ENCODE measurements at regions not wholly inside any gene's neighbourhood (a gene's known extent, or its start where the extent isn't known, plus 50 kb on each side); places are given as distances from the start of the nearest gene placed in this dataset.

DNA sequence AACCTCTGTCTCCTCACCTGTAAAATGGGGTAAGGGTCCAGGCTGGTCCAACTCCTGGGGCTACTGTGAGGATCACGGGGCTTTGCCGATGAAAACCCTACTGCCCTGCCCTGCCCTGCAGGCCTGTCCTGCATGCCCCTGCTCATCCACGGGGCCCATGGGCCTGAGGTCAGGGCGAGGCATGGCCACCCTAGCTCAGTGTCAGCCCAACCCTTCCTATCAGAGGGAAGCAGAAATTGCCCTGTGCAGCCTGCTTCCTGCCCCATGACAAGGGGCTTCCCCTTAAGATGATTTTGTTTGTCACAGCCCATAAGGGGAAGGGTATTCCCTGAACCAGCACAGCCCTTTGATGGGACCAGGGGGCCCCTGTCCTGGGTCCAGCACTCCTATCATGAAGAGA lies 353.6 kb upstream of the ID2 start:
- no peaks in the 10 kb centered on the region for H3K79me2 ChIP-seq (replicated peaks; ENCODE audit: insufficient read depth, low read length)
- H3F3A ChIP-seq (ENCODE audit: insufficient read depth, low read length, poor library complexity, severe bottlenecking): no peaks in the 10 kb centered on the region
- TF ChIP-seq CTCF (IDR thresholded peaks at IDR 0.05; ENCODE audit: poor library complexity, severe bottlenecking) (no peak), RAD21 (conservative IDR thresholded peaks at IDR 0.05) (no peak), EP300 (conservative IDR thresholded peaks at IDR 0.05; ENCODE audit: poor library complexity, severe bottlenecking) (no peak), TAF1 (IDR thresholded peaks at IDR 0.05; ENCODE audit: low read depth) (no peak), MXI1 (conservative IDR thresholded peaks at IDR 0.05; ENCODE audit: poor library complexity, severe bottlenecking) (no peak), POLR2AphosphoS5 (IDR thresholded peaks at IDR 0.05) (no peak), SMC3 (conservative IDR thresholded peaks at IDR 0.05; ENCODE audit: poor library complexity) (no peak), REST (IDR thresholded peaks at IDR 0.05; ENCODE audit: borderline replicate concordance) (no peak), EZH2 (IDR thresholded peaks at IDR 0.05; ENCODE audit: borderline replicate concordance, insufficient read depth, low read length, poor library complexity, severe bottlenecking) (no peak)
- H3K4me3 ChIP-seq (ENCODE audit: low read length): no peak overlapping the region
- H3K9me2 ChIP-seq (ENCODE audit: insufficient read depth, low read length): no peaks in the 10 kb centered on the region
- H3K27me3 ChIP-seq (ENCODE audit: insufficient read depth, low read depth, low read length): no peaks in the 10 kb centered on the region
- H3K4me2 ChIP-seq (ENCODE audit: low read length): no peak overlapping the region
- no peaks in the 10 kb centered on the region for H3K36me3 ChIP-seq (ENCODE audit: insufficient read depth, low read length)
- no peak overlapping the region for H3K9ac ChIP-seq (ENCODE audit: low read length)
- H3K27ac ChIP-seq (ENCODE audit: low read length): no peak overlapping the region
- no peak overlapping the region for H2AFZ ChIP-seq (ENCODE audit: low read depth, low read length)
- H4K20me1 ChIP-seq (ENCODE audit: insufficient read depth): no peaks in the 10 kb centered on the region
- H3K9me3 ChIP-seq (ENCODE audit: low read length): no peaks in the 10 kb centered on the region

GRCh38 chr2:8329660-8330622 lies 351.9 kb upstream of the ID2 start:
- TF ChIP-seq POLR2AphosphoS5 (IDR thresholded peaks at IDR 0.05) (no peak), EP300 (conservative IDR thresholded peaks at IDR 0.05; ENCODE audit: poor library complexity, severe bottlenecking) (no peak), EZH2 (IDR thresholded peaks at IDR 0.05; ENCODE audit: borderline replicate concordance, insufficient read depth, low read length, poor library complexity, severe bottlenecking) (no peak), REST (IDR thresholded peaks at IDR 0.05; ENCODE audit: borderline replicate concordance) (no peak), RAD21 (conservative IDR thresholded peaks at IDR 0.05) (no peak), CTCF (IDR thresholded peaks at IDR 0.05; ENCODE audit: poor library complexity, severe bottlenecking) (no peak), TAF1 (IDR thresholded peaks at IDR 0.05; ENCODE audit: low read depth) (no peak), SMC3 (conservative IDR thresholded peaks at IDR 0.05; ENCODE audit: poor library complexity) (no peak), MXI1 (conservative IDR thresholded peaks at IDR 0.05; ENCODE audit: poor library complexity, severe bottlenecking) (no peak)
- no peaks in the 10 kb centered on the region for H3K27me3 ChIP-seq (ENCODE audit: insufficient read depth, low read depth, low read length)
- no peaks in the 10 kb centered on the region for H3F3A ChIP-seq (ENCODE audit: insufficient read depth, low read length, poor library complexity, severe bottlenecking)
- no peak overlapping the region for H3K4me2 ChIP-seq (ENCODE audit: low read length)
- H3K9me2 ChIP-seq (ENCODE audit: insufficient read depth, low read length): no peaks in the 10 kb centered on the region
- no peaks in the 10 kb centered on the region for H3K36me3 ChIP-seq (ENCODE audit: insufficient read depth, low read length)
- H3K27ac ChIP-seq (ENCODE audit: low read length): no peak overlapping the region
- no peak overlapping the region for H3K4me3 ChIP-seq (ENCODE audit: low read length)
- no peaks in the 10 kb centered on the region for H3K9me3 ChIP-seq (ENCODE audit: low read length)
- no peaks in the 10 kb centered on the region for H3K79me2 ChIP-seq (replicated peaks; ENCODE audit: insufficient read depth, low read length)
- H3K9ac ChIP-seq (ENCODE audit: low read length): no peak overlapping the region
- H2AFZ ChIP-seq (ENCODE audit: low read depth, low read length): no peak overlapping the region
- H4K20me1 ChIP-seq (ENCODE audit: insufficient read depth): no peaks in the 10 kb centered on the region

All from neural cell (in vitro differentiated cells).